Upper lobe of right lung (tissue), 1 donor: ENCODE measurements at regions not wholly inside any gene's neighbourhood (a gene's known extent, or its start where the extent isn't known, plus 50 kb on each side); places are given as distances from the start of the nearest gene placed in this dataset.

Experiments used
- ATAC-seq: fragments of 200-7000 bp; cut with Tn5 transposase; one replicate; pipeline ENCODE4 v1.9.1; 2020; ENCODE audit warnings: mild to moderate bottlenecking, moderate library complexity
- DNase-seq: peaks from one replicate; pipeline ENCODE4 v3.0.0-alpha.2; 2020
- H3K27ac ChIP-seq: fragments of 200-600 bp; one replicate; pipeline ENCODE4 v1.8.0; 2022
- H3K27me3 ChIP-seq: fragments of 200-600 bp; one replicate; pipeline ENCODE4 v1.8.0; 2022; ENCODE audit warnings: mild to moderate bottlenecking
- H3K36me3 ChIP-seq: fragments of 200-600 bp; one replicate; pipeline ENCODE4 v1.8.0; 2022
- H3K4me1 ChIP-seq: fragments of 200-600 bp; one replicate; pipeline ENCODE4 v1.8.0; 2022
- H3K4me3 ChIP-seq: fragments of 200-600 bp; one replicate; pipeline ENCODE4 v1.8.0; 2022; ENCODE audit warnings: mild to moderate bottlenecking
- H3K9me3 ChIP-seq: fragments of 200-600 bp; one replicate; pipeline ENCODE4 v1.8.0; 2022
- intact Hi-C: fragments of 100-400 bp; cut with DNase I; formaldehyde crosslinking; loops from one replicate; pipeline ENCODE4 v1.11.0; 2022
- TF ChIP-seq, protein P1 (sequence below): fragments of 200-600 bp; IDR thresholded peaks from one replicate; pipeline ENCODE4 v1.8.0; 2022; ENCODE audit warnings: antibody characterized with exemption
- donor health status: DM: no; HTN: yes; CAD: no; lungs with severe emphysema.

DNA sequence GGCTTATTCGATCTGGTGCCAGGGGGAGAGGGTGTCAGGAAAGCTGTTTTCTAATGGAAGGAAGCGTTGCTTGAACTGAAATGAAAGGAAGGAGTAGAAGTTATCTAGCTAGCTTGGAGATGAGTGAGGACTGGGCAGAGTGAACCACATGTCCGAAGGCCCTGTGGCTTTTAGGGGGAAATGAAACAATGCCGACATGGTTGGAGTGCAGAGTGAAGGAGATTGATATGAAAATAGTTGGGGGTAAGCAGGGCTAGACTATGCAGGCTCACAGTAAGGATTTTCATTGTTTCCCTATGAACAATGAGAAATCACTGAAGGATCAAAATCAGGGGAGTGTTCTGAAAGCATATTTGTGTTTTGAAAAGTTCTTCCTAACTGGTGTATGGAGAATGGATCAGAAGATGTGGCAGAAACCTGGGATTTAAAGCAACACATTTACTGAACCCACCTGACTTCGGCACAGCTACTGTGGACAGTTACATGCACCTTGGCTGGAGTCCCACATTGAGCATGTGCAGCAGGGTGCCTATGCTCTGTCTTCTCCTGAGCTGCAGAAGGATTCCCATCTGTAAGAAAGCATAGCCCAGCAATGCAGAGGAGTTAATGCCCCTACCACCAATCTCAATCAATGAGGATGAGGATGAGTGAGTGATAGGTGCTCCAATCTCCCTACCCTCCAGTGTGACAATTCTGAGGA is 144.4 kb upstream of the TBCA start:
- Histone ChIP-seq H3K4me3 (no peak overlapping the region), H3K36me3 (no peaks in the 10 kb centered on the region), H3K9me3 (no peaks in the 10 kb centered on the region), H3K27ac (no peak overlapping the region), H3K4me1 (no peaks in the 10 kb centered on the region), H3K27me3 (no peaks in the 10 kb centered on the region)
- TF ChIP-seq, protein P1, sequence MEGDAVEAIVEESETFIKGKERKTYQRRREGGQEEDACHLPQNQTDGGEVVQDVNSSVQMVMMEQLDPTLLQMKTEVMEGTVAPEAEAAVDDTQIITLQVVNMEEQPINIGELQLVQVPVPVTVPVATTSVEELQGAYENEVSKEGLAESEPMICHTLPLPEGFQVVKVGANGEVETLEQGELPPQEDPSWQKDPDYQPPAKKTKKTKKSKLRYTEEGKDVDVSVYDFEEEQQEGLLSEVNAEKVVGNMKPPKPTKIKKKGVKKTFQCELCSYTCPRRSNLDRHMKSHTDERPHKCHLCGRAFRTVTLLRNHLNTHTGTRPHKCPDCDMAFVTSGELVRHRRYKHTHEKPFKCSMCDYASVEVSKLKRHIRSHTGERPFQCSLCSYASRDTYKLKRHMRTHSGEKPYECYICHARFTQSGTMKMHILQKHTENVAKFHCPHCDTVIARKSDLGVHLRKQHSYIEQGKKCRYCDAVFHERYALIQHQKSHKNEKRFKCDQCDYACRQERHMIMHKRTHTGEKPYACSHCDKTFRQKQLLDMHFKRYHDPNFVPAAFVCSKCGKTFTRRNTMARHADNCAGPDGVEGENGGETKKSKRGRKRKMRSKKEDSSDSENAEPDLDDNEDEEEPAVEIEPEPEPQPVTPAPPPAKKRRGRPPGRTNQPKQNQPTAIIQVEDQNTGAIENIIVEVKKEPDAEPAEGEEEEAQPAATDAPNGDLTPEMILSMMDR: no peak
- DNase-seq (no peak), ATAC-seq (no peak)
- intact Hi-C loops: no loop called here

DNA sequence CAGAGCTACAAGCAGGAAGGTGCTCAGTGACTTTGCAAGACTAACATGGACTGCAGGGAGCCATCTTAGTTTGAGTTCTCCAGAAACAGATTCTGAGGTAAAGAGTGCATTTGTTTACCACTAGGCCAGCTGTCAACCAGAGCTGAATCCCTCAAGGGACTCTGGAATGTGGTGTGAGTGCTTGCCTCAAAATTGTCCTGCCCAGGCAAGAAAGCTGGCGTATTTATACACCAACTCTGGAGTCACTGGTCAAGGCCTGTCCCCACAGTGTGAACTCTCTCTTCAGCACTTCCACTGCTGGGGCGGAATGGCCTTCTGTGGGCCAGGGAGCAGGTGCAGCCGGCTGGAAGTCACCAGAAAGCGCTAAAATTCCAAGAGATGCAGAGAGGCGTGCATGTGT is 139.2 kb upstream of the TBCA start:
- no peak for ATAC-seq
- Histone ChIP-seq H3K9me3 (no peaks in the 10 kb centered on the region), H3K36me3 (no peaks in the 10 kb centered on the region), H3K27ac (no peak overlapping the region), H3K4me3 (no peak overlapping the region), H3K27me3 (peaks cover 9% of the 10 kb centered on the region), H3K4me1 (no peaks in the 10 kb centered on the region)
- no peak for DNase-seq
- intact Hi-C loops: no loop called here
- TF ChIP-seq, protein P1: no peak

DNA sequence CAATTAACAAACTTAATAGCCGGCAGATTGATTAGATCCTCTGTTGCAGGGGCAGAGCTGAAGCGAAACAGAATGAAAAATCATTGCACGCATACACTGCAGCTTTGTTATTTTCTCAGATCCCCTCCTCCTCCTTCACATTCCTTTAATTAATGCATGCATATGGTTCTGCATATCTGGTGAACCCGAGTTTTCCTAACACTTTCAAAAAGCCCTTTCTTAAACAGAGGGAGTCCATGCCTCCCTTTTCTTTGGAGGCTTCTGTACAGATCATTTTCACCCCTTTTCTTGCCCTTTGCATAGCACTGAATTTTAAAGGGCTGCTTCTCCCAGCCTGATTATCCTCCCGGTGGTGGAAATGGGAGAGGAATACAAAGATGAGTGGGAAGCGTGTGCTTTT is 136.6 kb upstream of the TBCA start:
- no peaks in the 10 kb centered on the region for H3K36me3 ChIP-seq
- ATAC-seq (no peak), DNase-seq (no peak)
- H3K4me1 ChIP-seq: no peaks in the 10 kb centered on the region
- no peak overlapping the region for H3K27ac ChIP-seq
- peaks cover 9% of the 10 kb centered on the region for H3K27me3 ChIP-seq
- intact Hi-C loops: no loop called here
- TF ChIP-seq, protein P1: no peak
- H3K4me3 ChIP-seq: no peak overlapping the region
- H3K9me3 ChIP-seq: no peaks in the 10 kb centered on the region

DNA sequence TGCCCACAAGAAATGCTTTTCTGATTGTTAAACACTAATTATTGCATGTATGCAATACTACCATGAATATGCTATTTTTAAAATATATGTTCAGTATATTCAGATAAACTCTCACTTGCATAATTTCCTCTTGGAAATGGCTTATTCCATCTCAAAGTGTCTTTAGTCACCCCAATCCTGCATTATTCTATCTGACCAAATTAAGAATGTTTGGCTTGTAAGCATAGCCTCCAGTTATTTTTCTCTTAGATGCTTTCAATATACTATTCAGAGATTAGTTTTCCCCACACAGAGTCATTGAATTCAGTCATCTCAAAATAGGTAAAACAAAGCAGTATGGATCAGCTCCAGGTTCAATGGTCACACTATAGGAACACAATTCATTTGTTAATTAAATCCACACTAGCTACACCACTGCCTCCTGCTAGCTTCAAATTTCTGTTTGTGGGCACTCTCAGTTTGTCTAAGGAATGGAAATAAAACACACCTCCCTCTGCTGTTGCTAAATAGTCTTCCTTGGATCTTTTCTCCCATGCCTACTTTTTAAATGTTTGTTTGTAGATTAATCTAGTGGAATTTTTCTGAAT is 134.6 kb upstream of the TBCA start:
- H3K9me3 ChIP-seq: no peaks in the 10 kb centered on the region
- no peaks in the 10 kb centered on the region for H3K36me3 ChIP-seq
- intact Hi-C loops: no loop called here
- H3K27me3 ChIP-seq: peaks cover 9% of the 10 kb centered on the region
- no peak overlapping the region for H3K4me3 ChIP-seq
- H3K27ac ChIP-seq: no peak overlapping the region
- DNase-seq (no peak), ATAC-seq (no peak)
- TF ChIP-seq, protein P1: no peak
- H3K4me1 ChIP-seq: no peaks in the 10 kb centered on the region

DNA sequence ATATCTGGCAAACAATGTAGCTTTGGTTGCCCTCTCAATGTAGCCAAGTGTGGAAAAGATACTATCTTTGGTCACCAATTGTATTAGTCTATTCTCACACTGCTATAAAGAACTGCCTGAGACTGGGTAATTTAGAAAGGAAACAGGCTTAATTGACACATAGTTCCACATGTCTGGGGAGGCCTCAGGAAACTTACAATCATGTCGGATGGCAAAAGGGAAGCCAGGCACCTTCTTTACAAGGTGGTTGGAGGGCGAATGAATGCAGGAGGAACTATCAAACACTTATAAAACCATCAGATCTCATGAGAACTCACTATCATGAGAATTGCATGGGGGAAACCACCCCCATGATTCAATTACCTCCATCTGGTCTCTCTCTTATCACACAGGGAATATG is 133.1 kb upstream of the TBCA start:
- H3K9me3 ChIP-seq: no peaks in the 10 kb centered on the region
- intact Hi-C loops: no loop called here
- H3K4me3 ChIP-seq: no peak overlapping the region
- no peaks in the 10 kb centered on the region for H3K4me1 ChIP-seq
- peaks cover 9% of the 10 kb centered on the region for H3K27me3 ChIP-seq
- DNase-seq (no peak), ATAC-seq (no peak)
- TF ChIP-seq, protein P1: no peak
- H3K36me3 ChIP-seq: no peaks in the 10 kb centered on the region
- H3K27ac ChIP-seq: no peak overlapping the region

DNA sequence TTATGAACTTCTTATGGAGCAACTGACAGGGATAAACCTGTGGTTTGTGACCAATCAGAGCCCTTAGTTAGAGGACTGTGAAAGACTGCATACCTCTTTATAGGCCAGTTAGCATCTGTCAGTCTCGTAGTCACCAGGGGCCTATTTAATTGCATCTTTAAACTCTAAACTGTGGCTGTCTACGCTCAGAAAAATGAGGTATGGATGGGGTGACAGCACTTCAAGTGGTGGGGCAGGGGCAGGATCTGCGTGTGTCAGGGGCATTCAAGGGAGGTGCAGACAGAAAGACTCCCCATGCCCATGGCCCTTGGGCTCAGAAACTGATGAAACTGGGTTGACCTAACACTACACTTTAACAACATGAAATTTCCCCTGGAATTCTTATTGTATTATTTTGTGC is 132.6 kb upstream of the TBCA start:
- peaks cover 9% of the 10 kb centered on the region for H3K27me3 ChIP-seq
- TF ChIP-seq, protein P1: no peak

More for the DNA sequence above, 132.6 kb upstream of the TBCA start:
- ATAC-seq (no peak), DNase-seq (no peak)
- H3K27ac ChIP-seq: no peak overlapping the region
- intact Hi-C loops: no loop called here
- no peaks in the 10 kb centered on the region for H3K36me3 ChIP-seq
- no peaks in the 10 kb centered on the region for H3K4me1 ChIP-seq
- H3K9me3 ChIP-seq: no peaks in the 10 kb centered on the region
- no peak overlapping the region for H3K4me3 ChIP-seq
